Medulla oblongata (tissue), 1 donor: ENCODE measurements at regions not wholly inside any gene's neighbourhood (a gene's known extent, or its start where the extent isn't known, plus 50 kb on each side); places are given as distances from the start of the nearest gene placed in this dataset.

Source experiments
- DNase-seq: peaks from one replicate; pipeline ENCODE4 v3.0.0-alpha.2; 2015; ENCODE audit errors: extremely low spot score

GRCh38 chr3:76684946-76685345, 355.0 kb upstream of the ROBO2 start:
- DNase-seq, result no peak

GRCh38 chr3:76685858-76686257, 354.0 kb upstream of the ROBO2 start:
- DNase-seq, result no peak

GRCh38 chr3:76687019-76687418, 352.9 kb upstream of the ROBO2 start:
- DNase-seq, result no peak

GRCh38 chr3:76694063-76694462, 345.8 kb upstream of the ROBO2 start:
- no peak for DNase-seq

GRCh38 chr3:76698136-76698706, 341.7 kb upstream of the ROBO2 start:
- no peak for DNase-seq

GRCh38 chr3:76699846-76700245, 340.1 kb upstream of the ROBO2 start:
- no peak for DNase-seq

GRCh38 chr3:76700323-76700722, 339.6 kb upstream of the ROBO2 start:
- DNase-seq, result no peak

GRCh38 chr3:76702676-76703075, 337.2 kb upstream of the ROBO2 start:
- DNase-seq, result no peak

GRCh38 chr3:76715426-76715825, 324.5 kb upstream of the ROBO2 start:
- no peak for DNase-seq

GRCh38 chr3:76723366-76723765, 316.5 kb upstream of the ROBO2 start:
- no peak for DNase-seq

GRCh38 chr3:76724075-76724474, 315.8 kb upstream of the ROBO2 start:
- no peak for DNase-seq

GRCh38 chr3:76724706-76725105, 315.2 kb upstream of the ROBO2 start:
- no peak for DNase-seq

- no peak for DNase-seq
Measured at GRCh38 chr3:76726034-76726433, 313.9 kb upstream of the ROBO2 start.

GRCh38 chr3:76728426-76728825, 311.5 kb upstream of the ROBO2 start:
- DNase-seq, result no peak

GRCh38 chr3:76731471-76731870, 308.4 kb upstream of the ROBO2 start:
- DNase-seq, result no peak

- no peak for DNase-seq
Measured at GRCh38 chr3:76733073-76733759, 306.7 kb upstream of the ROBO2 start.

- no peak for DNase-seq
Measured at GRCh38 chr3:76735152-76735551, 304.7 kb upstream of the ROBO2 start.

- DNase-seq, result no peak
Measured at GRCh38 chr3:76753599-76753998, 286.3 kb upstream of the ROBO2 start.

- no peak for DNase-seq
Measured at GRCh38 chr3:76754247-76754646, 285.7 kb upstream of the ROBO2 start.

GRCh38 chr3:76756577-76756976, 283.3 kb upstream of the ROBO2 start:
- DNase-seq, result no peak

- no peak for DNase-seq
Measured at GRCh38 chr3:76760336-76760735, 279.6 kb upstream of the ROBO2 start.

- no peak for DNase-seq
Measured at GRCh38 chr3:76765511-76765910, 274.4 kb upstream of the ROBO2 start.

- no peak for DNase-seq
Measured at GRCh38 chr3:76768912-76769311, 271.0 kb upstream of the ROBO2 start.

- DNase-seq, result no peak
Measured at GRCh38 chr3:76776927-76777326, 263.0 kb upstream of the ROBO2 start.
